IPS-20b (cell line): ENCODE measurements at regions not wholly inside any gene's neighbourhood (a gene's known extent, or its start where the extent isn't known, plus 50 kb on each side); places are given as distances from the start of the nearest gene placed in this dataset.
A peak's percentile ranks its signal among the peaks of the same experiment; 100 is the strongest.

Source experiments
- H3K27ac ChIP-seq: one replicate; pipeline ENCODE4 v1.5.1; 2013; ENCODE audit warnings: low read length
- H3K27me3 ChIP-seq: 2 replicates; pipeline ENCODE4 v1.6.1; 2013; ENCODE audit warnings: mild to moderate bottlenecking, low read length, inconsistent platforms; ENCODE audit not compliant: insufficient read depth
- H3K36me3 ChIP-seq: 2 replicates; pipeline ENCODE4 v1.6.1; 2013; ENCODE audit warnings: low read depth, mild to moderate bottlenecking, inconsistent platforms, low read length, moderate library complexity; ENCODE audit not compliant: insufficient read depth
- H3K4me1 ChIP-seq: 2 replicates; pipeline ENCODE4 v1.6.1; 2013; ENCODE audit warnings: mild to moderate bottlenecking, control low read depth, inconsistent platforms, low read length, moderate library complexity; ENCODE audit not compliant: insufficient read depth
- H3K4me3 ChIP-seq: 2 replicates; pipeline ENCODE4 v1.5.1; 2013; ENCODE audit warnings: mild to moderate bottlenecking, low read length, inconsistent platforms
- H3K9ac ChIP-seq: 2 replicates; pipeline ENCODE4 v1.6.1; 2013; ENCODE audit warnings: low read depth, mild to moderate bottlenecking, inconsistent platforms, low read length, moderate library complexity
- H3K9me3 ChIP-seq: 2 replicates; pipeline ENCODE4 v1.6.1; 2013; ENCODE audit warnings: mild to moderate bottlenecking, low read depth, low read length, inconsistent platforms; ENCODE audit not compliant: insufficient read depth

DNA sequence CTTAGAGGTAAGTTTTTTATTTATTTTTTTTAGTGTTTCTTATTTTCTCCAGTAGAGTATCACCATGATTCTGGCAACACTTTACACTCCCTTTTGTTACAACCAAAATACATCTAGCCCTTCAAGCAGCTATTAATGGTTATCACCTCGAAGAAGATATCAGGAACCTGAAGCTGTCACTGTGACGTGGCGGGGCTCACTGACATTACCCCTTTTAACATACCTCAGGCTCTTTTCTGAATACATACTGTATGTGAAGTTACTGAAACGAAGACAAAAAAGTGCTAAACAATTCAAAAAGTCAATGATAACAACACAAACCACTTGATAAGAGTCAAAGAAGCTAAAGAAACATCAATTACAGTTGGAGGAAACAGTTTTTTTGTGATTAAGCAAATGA is 1218.7 kb downstream of the EFNB2 start:
- Histone ChIP-seq H3K4me1 (no peaks in the 10 kb centered on the region), H3K4me3 (no peak overlapping the region), H3K9ac (no peak overlapping the region), H3K9me3 (no peaks in the 10 kb centered on the region), H3K27ac (no peak overlapping the region), H3K27me3 (no peaks in the 10 kb centered on the region), H3K36me3 (no peaks in the 10 kb centered on the region)

DNA sequence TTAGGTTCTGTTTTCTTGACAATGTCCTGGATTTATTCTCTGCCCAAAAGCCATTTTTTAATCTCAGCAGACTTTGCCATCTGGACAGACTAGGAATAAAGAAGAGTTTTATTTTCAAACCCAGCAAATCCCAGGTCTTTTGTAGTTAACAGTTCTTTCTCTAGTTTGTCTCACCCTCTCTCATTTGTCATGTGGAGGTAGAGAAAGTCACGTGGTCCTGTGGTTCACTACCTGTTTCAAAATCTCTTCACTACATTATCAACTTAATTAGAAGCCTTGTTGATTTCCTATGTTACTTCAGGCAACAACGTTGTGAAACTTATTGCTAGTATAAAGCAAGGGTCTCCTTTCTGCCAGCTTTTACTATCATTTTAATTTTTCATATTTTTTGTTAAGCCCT is 1222.6 kb downstream of the EFNB2 start:
- Histone ChIP-seq H3K27me3 (no peaks in the 10 kb centered on the region), H3K9me3 (no peaks in the 10 kb centered on the region), H3K9ac (no peak overlapping the region), H3K36me3 (no peaks in the 10 kb centered on the region), H3K4me3 (no peak overlapping the region), H3K4me1 (no peaks in the 10 kb centered on the region), H3K27ac (no peak overlapping the region)

DNA sequence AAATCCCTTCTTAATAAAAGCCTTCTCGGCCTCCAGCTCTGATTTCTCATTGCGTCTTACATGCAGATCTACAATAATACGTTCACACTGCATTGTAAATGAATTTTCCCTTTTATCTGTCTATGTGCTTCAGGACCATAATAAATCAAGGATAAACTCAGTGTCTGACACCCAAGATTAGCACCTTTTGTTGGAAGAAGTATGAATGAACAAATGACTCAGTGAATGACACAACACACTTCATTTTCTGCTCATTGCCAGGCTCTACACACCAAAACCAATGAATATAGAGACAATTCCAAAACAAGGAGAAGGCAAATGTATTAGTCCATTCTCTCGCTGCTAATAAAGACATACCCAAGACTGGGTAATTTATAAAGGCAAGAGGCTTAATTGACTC is 1224.4 kb downstream of the EFNB2 start:
- Histone ChIP-seq H3K27me3 (no peaks in the 10 kb centered on the region), H3K9me3 (no peaks in the 10 kb centered on the region), H3K9ac (no peak overlapping the region), H3K36me3 (no peaks in the 10 kb centered on the region), H3K4me1 (no peaks in the 10 kb centered on the region), H3K27ac (no peak overlapping the region), H3K4me3 (no peak overlapping the region)

DNA sequence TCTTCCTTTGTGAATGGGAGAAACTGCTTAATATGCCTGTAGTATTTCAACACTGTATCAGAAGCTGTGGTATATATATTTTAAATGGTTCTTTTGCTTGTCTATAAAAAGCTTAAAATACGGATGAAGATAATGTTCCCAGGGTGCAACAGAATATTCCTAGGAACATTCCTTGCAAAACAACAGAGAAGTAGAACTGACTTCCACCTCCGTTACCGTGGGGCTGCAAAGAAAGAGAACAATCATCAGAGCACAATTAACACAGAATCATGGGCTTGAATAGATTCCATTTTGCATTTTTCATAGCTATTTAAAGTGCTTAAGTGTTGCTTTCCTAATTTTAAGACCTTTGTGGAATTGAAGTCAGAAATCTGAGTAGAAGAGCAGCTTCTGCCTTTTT is 1227.7 kb downstream of the EFNB2 start:
- Histone ChIP-seq H3K9me3 (no peaks in the 10 kb centered on the region), H3K4me1 (no peaks in the 10 kb centered on the region), H3K27me3 (no peaks in the 10 kb centered on the region), H3K4me3 (no peak overlapping the region), H3K9ac (no peak overlapping the region), H3K36me3 (no peaks in the 10 kb centered on the region), H3K27ac (no peak overlapping the region)

DNA sequence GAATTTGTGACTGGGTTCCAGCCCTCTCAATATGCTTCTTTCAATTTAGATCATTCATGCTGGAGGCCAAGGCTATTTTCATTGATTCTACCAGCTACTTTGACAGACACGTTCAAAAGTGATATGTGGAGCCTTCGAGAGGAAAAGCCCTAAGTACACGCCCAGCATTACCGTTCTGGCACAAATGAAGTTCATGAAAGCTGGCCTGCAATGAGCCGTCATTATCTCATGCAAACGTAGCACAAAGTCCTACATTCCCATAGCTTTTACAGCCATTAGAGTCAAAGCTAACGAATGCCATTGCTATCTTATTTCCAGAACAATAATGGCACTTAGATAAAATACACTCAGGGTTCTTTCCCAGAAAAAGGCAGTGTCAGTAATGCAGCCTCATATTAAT is 1237.6 kb downstream of the EFNB2 start:
- H3K27me3 ChIP-seq: no peaks in the 10 kb centered on the region
- no peaks in the 10 kb centered on the region for H3K9me3 ChIP-seq
- no peak overlapping the region for H3K4me3 ChIP-seq
- H3K9ac ChIP-seq: no peak overlapping the region
- H3K36me3 ChIP-seq: no peaks in the 10 kb centered on the region
- no peaks in the 10 kb centered on the region for H3K4me1 ChIP-seq
- H3K27ac ChIP-seq: no peak overlapping the region

DNA sequence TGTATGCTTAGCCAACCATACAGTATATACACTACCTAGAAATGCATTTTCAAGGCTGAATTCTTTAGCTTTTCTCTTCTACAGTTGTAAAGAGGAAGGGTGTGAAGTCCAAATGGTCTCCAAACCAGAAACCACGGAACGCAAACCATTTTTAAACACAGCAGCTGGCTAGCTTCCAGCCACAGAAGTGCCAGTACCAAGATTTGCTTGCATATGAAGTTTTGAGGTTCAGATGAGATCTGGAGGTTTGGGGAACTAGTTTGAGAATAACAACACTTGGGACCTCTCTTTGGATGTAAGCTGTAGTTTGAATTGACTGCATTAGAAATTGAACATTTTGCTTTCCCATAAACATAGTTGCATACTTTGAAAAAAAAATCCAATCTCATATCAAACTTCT is 1243.5 kb downstream of the EFNB2 start:
- H3K27me3 ChIP-seq: no peaks in the 10 kb centered on the region
- no peak overlapping the region for H3K9ac ChIP-seq
- H3K9me3 ChIP-seq: no peaks in the 10 kb centered on the region
- no peak overlapping the region for H3K4me3 ChIP-seq
- H3K36me3 ChIP-seq: no peaks in the 10 kb centered on the region
- no peak overlapping the region for H3K27ac ChIP-seq
- H3K4me1 ChIP-seq: no peaks in the 10 kb centered on the region

DNA sequence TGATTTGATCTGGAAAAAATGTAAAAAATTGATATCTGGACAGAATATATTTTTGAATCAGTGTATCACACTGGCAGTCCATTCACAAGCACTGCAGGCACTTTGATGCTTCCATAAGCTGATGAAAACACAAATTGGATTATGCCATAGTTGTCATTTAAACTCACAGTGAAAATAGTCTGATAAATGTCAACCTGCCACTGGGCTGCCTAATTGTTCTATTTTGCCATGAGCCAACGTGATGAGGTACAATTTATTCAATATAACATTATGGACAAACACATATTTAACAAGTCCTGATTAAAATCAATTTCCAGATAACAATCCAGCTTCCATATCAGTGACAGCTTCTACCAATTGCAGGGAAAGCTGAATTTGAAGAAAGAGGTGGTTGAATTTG is 1244.9 kb downstream of the EFNB2 start:
- Histone ChIP-seq H3K9ac (no peak overlapping the region), H3K4me3 (no peak overlapping the region), H3K27ac (no peak overlapping the region), H3K27me3 (no peaks in the 10 kb centered on the region), H3K36me3 (no peaks in the 10 kb centered on the region), H3K4me1 (no peaks in the 10 kb centered on the region), H3K9me3 (no peaks in the 10 kb centered on the region)

DNA sequence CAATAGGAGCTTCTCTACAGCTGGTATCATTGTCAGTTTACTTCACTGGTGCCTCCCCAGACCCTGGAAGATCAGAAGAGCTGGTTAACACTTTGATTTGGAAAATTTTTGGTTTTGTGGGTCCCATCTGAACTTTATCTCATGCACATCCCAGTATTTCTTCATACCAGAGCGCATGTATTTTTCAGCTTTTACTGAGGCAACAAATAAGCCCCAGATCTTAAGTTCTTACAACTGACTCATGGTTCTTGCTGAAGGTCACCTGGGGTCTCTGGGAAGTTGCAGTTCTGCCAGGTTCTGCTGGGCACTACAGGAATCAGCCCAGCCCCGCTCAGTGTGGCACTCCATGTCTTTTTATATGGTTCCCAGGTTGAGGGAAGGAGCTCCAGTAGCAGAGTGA is 1249.9 kb downstream of the EFNB2 start:
- Histone ChIP-seq H3K9me3 (no peaks in the 10 kb centered on the region), H3K27ac (no peak overlapping the region), H3K27me3 (no peaks in the 10 kb centered on the region), H3K4me3 (no peak overlapping the region), H3K4me1 (peaks cover 31% of the 10 kb centered on the region; the same call in 1 of the 2 replicates), H3K36me3 (no peaks in the 10 kb centered on the region), H3K9ac (no peak overlapping the region)

DNA sequence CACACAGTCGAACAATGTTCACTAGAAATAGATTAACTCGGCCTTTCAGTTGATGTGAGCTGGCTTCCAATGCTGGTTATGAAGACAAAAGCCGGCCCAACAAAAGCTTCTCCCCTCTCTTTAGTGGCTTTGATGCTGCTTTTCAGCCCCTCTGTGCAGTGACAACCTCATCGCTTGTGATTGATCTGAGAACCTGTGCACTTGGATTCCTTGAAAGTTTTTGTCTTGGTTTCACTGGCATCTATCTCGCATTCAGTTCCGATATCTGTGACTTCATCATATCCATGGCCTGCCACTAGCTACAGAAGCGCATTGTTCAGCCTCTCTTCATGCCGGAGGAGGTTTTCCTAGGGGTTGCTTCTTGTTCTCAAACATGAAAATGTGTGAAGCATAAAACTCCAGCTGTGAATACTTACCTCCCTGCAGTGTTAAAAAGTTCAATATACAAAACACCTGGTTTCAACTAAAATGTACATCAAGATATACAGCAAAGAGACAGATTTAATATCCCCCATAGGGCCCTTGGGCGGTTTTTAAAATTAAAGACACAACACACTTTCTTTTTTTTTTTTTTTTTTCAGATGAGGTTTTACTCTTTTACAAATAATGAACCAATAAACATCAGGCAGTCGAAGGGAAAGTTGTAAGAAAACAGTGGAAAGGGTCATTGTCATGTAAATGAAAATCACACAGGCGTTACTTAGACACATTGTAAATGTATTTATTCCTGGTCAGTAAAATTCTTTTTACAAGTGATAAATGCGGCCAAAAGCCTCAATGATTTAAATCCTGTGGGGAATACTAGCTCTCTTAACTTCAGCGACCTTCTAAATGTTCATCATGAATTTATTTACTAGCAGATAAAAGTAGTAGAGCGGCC is 1252.8 kb downstream of the EFNB2 start:
- Histone ChIP-seq H3K27me3 (no peaks in the 10 kb centered on the region), H3K9me3 (no peaks in the 10 kb centered on the region), H3K4me3 (peak overlapping the region; percentile 21; the same call in 1 of the 2 replicates), H3K4me1 (peaks cover 49% of the 10 kb centered on the region), H3K9ac (no peak overlapping the region; the same call in 1 of the 2 replicates), H3K27ac (no peak overlapping the region), H3K36me3 (no peaks in the 10 kb centered on the region)

DNA sequence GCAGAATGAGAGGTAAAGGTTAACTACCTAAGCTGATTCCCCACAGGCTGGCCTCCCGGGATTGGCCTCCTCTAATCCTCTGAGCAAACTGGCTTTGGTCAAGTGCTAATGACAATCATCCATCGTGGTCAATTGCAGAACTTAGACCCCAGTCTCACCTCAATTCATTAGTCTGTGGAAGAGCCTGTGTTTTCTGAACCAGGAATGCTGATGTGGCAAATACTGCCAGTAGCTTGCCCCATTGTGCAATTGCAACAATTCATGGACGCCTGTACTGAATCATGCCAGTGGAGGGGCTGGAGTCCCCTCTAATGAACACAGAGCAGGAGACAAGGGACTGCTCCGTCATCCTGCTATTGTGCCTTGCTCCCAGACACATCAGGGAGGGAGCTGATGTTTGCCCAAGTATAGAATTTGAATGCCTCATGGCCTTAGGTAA is 1256.5 kb downstream of the EFNB2 start:
- Histone ChIP-seq H3K4me1 (peaks cover 49% of the 10 kb centered on the region), H3K27ac (peak overlapping the region; percentile 87), H3K4me3 (peak overlapping the region; percentile 55), H3K9ac (peak overlapping the region; percentile 58; the same call in 1 of the 2 replicates), H3K9me3 (no peaks in the 10 kb centered on the region), H3K36me3 (no peaks in the 10 kb centered on the region), H3K27me3 (no peaks in the 10 kb centered on the region)

DNA sequence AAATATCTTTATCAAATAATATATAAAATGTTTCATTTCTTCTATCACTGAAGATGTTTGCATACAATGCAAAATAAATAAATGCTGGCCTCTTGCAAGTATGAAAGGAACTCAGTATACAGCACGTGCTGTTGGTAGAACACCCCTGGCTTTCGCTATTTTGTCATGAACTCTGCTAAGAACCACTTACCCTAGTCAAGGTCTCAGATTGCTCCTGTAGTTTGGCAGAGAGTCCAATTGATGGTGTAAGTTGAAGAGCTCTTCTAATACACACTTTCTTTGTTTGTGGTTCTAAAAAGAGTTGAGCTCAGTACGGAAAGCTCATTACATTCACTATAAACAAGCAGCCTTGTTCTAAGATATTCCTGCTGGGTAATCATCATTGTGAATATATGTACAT is 1258.9 kb downstream of the EFNB2 start:
- H3K4me3 ChIP-seq: no peak overlapping the region
- H3K36me3 ChIP-seq: no peaks in the 10 kb centered on the region
- H3K27ac ChIP-seq: no peak overlapping the region
- no peaks in the 10 kb centered on the region for H3K27me3 ChIP-seq
- no peaks in the 10 kb centered on the region for H3K9me3 ChIP-seq
- H3K4me1 ChIP-seq: peaks cover 28% of the 10 kb centered on the region
- no peak overlapping the region for H3K9ac ChIP-seq

DNA sequence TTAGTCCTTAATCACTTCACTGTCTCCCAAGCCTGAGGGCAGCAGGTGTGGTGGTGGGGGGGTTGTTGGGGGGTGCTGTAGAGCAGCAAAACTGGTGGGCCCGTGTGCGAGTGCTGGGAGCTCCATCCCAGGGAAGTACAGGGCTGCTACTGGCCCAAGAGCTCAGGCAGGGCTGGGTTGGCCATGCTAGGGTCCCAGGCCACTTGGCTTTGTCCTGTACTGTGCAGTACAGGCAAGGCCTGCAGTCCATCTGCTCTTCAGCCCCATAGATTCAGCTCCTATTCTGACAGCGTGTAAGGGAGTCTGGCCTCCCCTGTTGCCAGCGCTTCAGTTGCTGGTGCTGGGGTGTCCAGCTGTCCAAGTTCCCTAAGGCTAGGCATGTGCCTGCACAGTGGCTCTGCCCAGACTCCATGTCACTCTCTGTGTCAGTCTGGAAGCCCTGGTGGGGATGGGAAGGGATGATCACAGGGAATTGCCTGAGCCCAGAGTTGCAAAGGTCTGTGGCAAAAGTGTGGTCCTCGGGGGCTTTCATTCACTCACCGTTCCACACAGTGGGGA is 1261.7 kb downstream of the EFNB2 start:
- Histone ChIP-seq H3K27ac (no peak overlapping the region), H3K4me1 (peaks cover 3% of the 10 kb centered on the region), H3K9ac (no peak overlapping the region), H3K36me3 (no peaks in the 10 kb centered on the region), H3K9me3 (no peaks in the 10 kb centered on the region), H3K4me3 (no peak overlapping the region), H3K27me3 (no peaks in the 10 kb centered on the region)
